IMR-90 (cell line): ENCODE measurements at regions not wholly inside any gene's neighbourhood (a gene's known extent, or its start where the extent isn't known, plus 50 kb on each side); places are given as distances from the start of the nearest gene placed in this dataset.

ENCODE experiments used
- ATAC-seq: fragments of 200-7000 bp; cut with Tn5 transposase; 2 replicates; pipeline ENCODE4 v1.9.1; 2020; ENCODE audit warnings: low read depth, mild to moderate bottlenecking, moderate library complexity
- BruUV-seq: library from RNA; stranded (reverse); fragments of 400-500 nt; replicated peaks from 2 replicates; lab custom pipeline; 2021; lab: Mats Ljungman, UMichigan
- CTCF ChIA-PET: fragments of 300-600 bp; formaldehyde crosslinking; extraction: SDS; loops from one replicate; lab custom pipeline; 2021; ENCODE audit warnings: antibody characterized with exemption; lab: Yijun Ruan, JAX
- POLR2A ChIA-PET: fragments of 300-600 bp; sonication (Branson Sonifier 250); formaldehyde crosslinking; loops from one replicate; lab custom pipeline; 2022; ENCODE audit warnings: antibody characterized with exemption; ENCODE audit not compliant: unreplicated experiment; lab: Charles Lee
- DNase-seq: peaks from one replicate; pipeline ENCODE4 v3.0.0; 2013
- H2AFZ ChIP-seq: replicated peaks from 2 replicates; pipeline ENCODE3; 2013; ENCODE audit warnings: low read length, mild to moderate bottlenecking; ENCODE audit not compliant: poor library complexity
- H2AK5ac ChIP-seq: 2 replicates; pipeline ENCODE4 v1.6.1; 2013; ENCODE audit warnings: low read depth, low read length, inconsistent platforms
- H2AK9ac ChIP-seq: replicated peaks from 2 replicates; pipeline ENCODE3; 2013; ENCODE audit warnings: mild to moderate bottlenecking, low read depth, low read length, moderate library complexity; ENCODE audit not compliant: poor library complexity
- H2BK120ac ChIP-seq: 2 replicates; pipeline ENCODE4 v1.6.1; 2013; ENCODE audit warnings: low read depth, low read length, inconsistent platforms
- H2BK15ac ChIP-seq: 3 replicates; pipeline ENCODE4 v1.6.1; 2013; ENCODE audit warnings: low read depth, low read length, inconsistent platforms
- H2BK20ac ChIP-seq: 2 replicates; pipeline ENCODE4 v1.6.1; 2013; ENCODE audit warnings: low read depth, mild to moderate bottlenecking, inconsistent platforms, low read length, moderate library complexity
- H2BK5ac ChIP-seq: 2 replicates; pipeline ENCODE4 v1.6.1; 2013; ENCODE audit warnings: mild to moderate bottlenecking, low read depth, low read length, inconsistent platforms; ENCODE audit not compliant: poor library complexity, severe bottlenecking
- H3K14ac ChIP-seq: replicated peaks from 2 replicates; pipeline ENCODE4 v1.6.1; 2013; ENCODE audit warnings: low read depth, low read length, inconsistent platforms
- H3K18ac ChIP-seq: 2 replicates; pipeline ENCODE4 v1.6.1; 2013; ENCODE audit warnings: low read depth, low read length, control low read depth
- H3K23ac ChIP-seq: 2 replicates; pipeline ENCODE4 v1.6.1; 2013; ENCODE audit warnings: low read depth, low read length, inconsistent platforms
- H3K27ac ChIP-seq: 2 replicates; pipeline ENCODE4 v1.5.1; 2013; ENCODE audit warnings: mild to moderate bottlenecking, control low read depth, low read length; ENCODE audit not compliant: insufficient read depth
- H3K27me3 ChIP-seq: 2 replicates; pipeline ENCODE4 v1.6.1; 2013; ENCODE audit warnings: low read length; ENCODE audit not compliant: control insufficient read depth, insufficient read depth
- H3K36me3 ChIP-seq: 2 replicates; pipeline ENCODE4 v1.6.1; 2013; ENCODE audit warnings: low read length, mixed read lengths; ENCODE audit not compliant: control insufficient read depth, insufficient read depth
- H3K4ac ChIP-seq: 2 replicates; pipeline ENCODE4 v1.6.1; 2013; ENCODE audit warnings: low read depth, low read length, inconsistent platforms
- H3K4me1 ChIP-seq: 2 replicates; pipeline ENCODE4 v1.6.1; 2013; ENCODE audit warnings: low read length, mixed read lengths; ENCODE audit not compliant: control insufficient read depth, insufficient read depth
- H3K4me2 ChIP-seq: 2 replicates; pipeline ENCODE4 v1.6.1; 2013; ENCODE audit warnings: low read depth, mild to moderate bottlenecking, control low read depth, low read length, moderate library complexity
- H3K4me3 ChIP-seq: 2 replicates; pipeline ENCODE4 v1.5.1; 2013; ENCODE audit warnings: low read depth, mild to moderate bottlenecking, control low read depth, low read length, moderate library complexity; ENCODE audit not compliant: insufficient read depth
- H3K56ac ChIP-seq: 2 replicates; pipeline ENCODE4 v1.6.1; 2013; ENCODE audit warnings: low read length, inconsistent platforms; ENCODE audit not compliant: insufficient read depth; ENCODE audit errors: extremely low read depth
- H3K79me1 ChIP-seq, 2 experiments: 2 replicates each; pipeline ENCODE4 v1.6.1; 2013; ENCODE audit warnings: low read length in 2 of 2, inconsistent platforms in 1 of 2, low read depth in 1 of 2
- H3K9ac ChIP-seq: 2 replicates; pipeline ENCODE4 v1.6.1; 2013; ENCODE audit warnings: low read depth, low read length, control low read depth
- H3K9me1 ChIP-seq: 2 replicates; pipeline ENCODE4 v1.6.1; 2013; ENCODE audit warnings: low read length, inconsistent platforms; ENCODE audit not compliant: insufficient read depth
- H3K9me3 ChIP-seq: 2 replicates; pipeline ENCODE4 v1.6.1; 2013; ENCODE audit warnings: low read length; ENCODE audit not compliant: control insufficient read depth, insufficient read depth
- H4K20me1 ChIP-seq: 2 replicates; pipeline ENCODE4 v1.6.1; 2013; ENCODE audit warnings: low read length, inconsistent platforms; ENCODE audit not compliant: insufficient read depth
- H4K5ac ChIP-seq: 2 replicates; pipeline ENCODE4 v1.6.1; 2013; ENCODE audit warnings: mild to moderate bottlenecking, low read depth, low read length, control low read depth
- H4K8ac ChIP-seq, 2 experiments: 2 replicates each; pipeline ENCODE4 v1.6.1; 2013; ENCODE audit warnings: low read depth in 2 of 2, low read length in 2 of 2, control low read depth in 1 of 2, inconsistent platforms in 1 of 2
- H4K91ac ChIP-seq: 2 replicates; pipeline ENCODE4 v1.6.1; 2013; ENCODE audit warnings: low read depth, low read length, inconsistent platforms; ENCODE audit not compliant: insufficient read depth
- BHLHE40 ChIP-seq: fragments of 150-350 bp; IDR thresholded peaks from 2 replicates; pipeline ENCODE4 v1.6.1; 2016; ENCODE audit warnings: mild to moderate bottlenecking, low read depth, low read length
- CHD1 ChIP-seq: IDR thresholded peaks from 2 replicates; pipeline ENCODE4 v1.6.1; 2012; ENCODE audit warnings: low read depth, low read length, improper control_type of control experiment
- FOS ChIP-seq: fragments of 150-350 bp; IDR thresholded peaks from 2 replicates; pipeline ENCODE4 v1.6.1; 2016; ENCODE audit warnings: low read depth, low read length
- MAFK ChIP-seq: IDR thresholded peaks from 2 replicates; pipeline ENCODE4 v1.6.1; 2012; ENCODE audit warnings: low read depth, low read length, improper control_type of control experiment
- NFE2L2 ChIP-seq: fragments of 150-350 bp; IDR thresholded peaks from 2 replicates; pipeline ENCODE4 v1.6.1; 2016; ENCODE audit warnings: low read depth, mild to moderate bottlenecking, low read length
- POLR2A ChIP-seq: IDR thresholded peaks from 2 replicates; pipeline ENCODE4 v1.6.1; 2012; ENCODE audit warnings: mild to moderate bottlenecking, low read depth, low read length
- RAD21 ChIP-seq: IDR thresholded peaks from 2 replicates; pipeline ENCODE4 v1.6.1; 2012; ENCODE audit warnings: low read length, improper control_type of control experiment
- SMC3 ChIP-seq: fragments of 150-350 bp; IDR thresholded peaks from 2 replicates; pipeline ENCODE4 v1.6.1; 2016; ENCODE audit warnings: low read depth, mild to moderate bottlenecking, antibody characterized with exemption, low read length, moderate library complexity
- WGBS, 2 experiments: methylation state at CpG; one replicate each; pipeline versions ENCODE4 v1.1.5 to v1.1.7; 2013; ENCODE audit warnings: missing lambda C conversion rate in 2 of 2; ENCODE audit not compliant: insufficient read length in 1 of 2; ENCODE audit errors: extremely low coverage in 2 of 2; 5-methylcytosine and 5-hydroxymethylcytosine counted together
- dilution Hi-C: fragments of 300-500 bp; cut with HindIII; formaldehyde crosslinking; loops from one replicate; pipeline ENCODE4 v1.14.3; 2018; ENCODE audit warnings: low sequenced_read_pairs; ENCODE audit not compliant: unreplicated experiment
- in situ Hi-C: fragments of 300-500 bp; cut with MboI; formaldehyde crosslinking; loops from 3 replicates; pipeline ENCODE4 v1.14.3; 2019; ENCODE audit warnings: low sequenced_read_pairs, inconsistent platforms, mixed read lengths
- intact Hi-C: fragments of 100-400 bp; cut with micrococcal nuclease; formaldehyde crosslinking; loops from 2 replicates; pipeline ENCODE4 v1.10.0; 2022
- TF ChIP-seq, protein P1 (sequence below): conservative IDR thresholded peaks from 2 replicates; pipeline ENCODE4 v1.5.1; 2012; ENCODE audit warnings: mild to moderate bottlenecking, low read depth, low read length, improper control_type of control experiment
- TF ChIP-seq, protein P2 (sequence below): fragments of 150-350 bp; IDR thresholded peaks from 2 replicates; pipeline ENCODE4 v1.6.1; 2016; ENCODE audit warnings: low read depth, mild to moderate bottlenecking, low read length, moderate library complexity, borderline replicate concordance

DNA sequence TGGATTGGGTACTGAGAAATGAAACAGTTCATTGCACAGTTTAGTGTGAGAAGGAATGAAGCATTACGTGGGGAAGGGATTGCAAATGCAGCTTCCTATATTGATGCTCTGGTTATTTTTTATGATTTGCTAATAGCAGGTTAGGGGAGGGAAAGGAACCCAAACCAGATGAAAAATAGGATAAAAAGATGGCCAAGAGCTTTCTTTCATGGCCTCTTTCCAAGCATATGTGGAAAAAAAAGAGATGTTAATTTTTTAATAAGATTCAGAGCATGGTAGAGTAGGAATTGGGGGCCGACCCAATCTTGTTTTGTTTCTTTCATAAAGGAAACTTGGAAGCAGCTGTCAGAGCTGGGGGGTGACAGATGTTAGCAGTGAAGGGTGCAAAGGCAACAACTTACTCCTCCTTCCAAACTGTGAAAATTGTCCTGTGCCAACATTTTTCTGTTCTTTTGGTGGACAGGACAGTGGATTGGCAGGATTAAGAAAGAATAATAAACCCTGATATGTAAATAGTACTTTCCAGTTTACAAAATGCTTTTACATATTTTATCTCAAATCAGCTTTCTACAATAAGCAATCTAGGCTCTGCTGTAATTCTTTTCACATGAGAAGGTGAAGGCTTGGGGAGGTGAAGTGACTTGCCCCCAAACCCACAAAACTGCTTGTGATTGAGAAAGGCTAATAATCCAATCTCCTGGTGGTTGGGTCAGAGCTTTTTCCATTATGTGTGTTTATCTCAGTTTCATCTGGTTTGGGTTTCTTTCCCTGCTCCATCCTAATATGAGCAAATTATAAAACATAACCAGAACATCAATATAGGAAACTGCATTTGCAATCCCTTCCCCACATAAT is 270.1 kb downstream of the ETAA1 start:
- Histone ChIP-seq H2AK9ac (no peak overlapping the region), H3K14ac (no peak overlapping the region), H4K5ac (no peak overlapping the region), H3K18ac (no peak overlapping the region), H4K20me1 (no peaks in the 10 kb centered on the region), H3K4me3 (no peak overlapping the region), H3K27me3 (no peaks in the 10 kb centered on the region), H3K4ac (no peak overlapping the region), H2AFZ (no peak overlapping the region), H4K8ac (no peak overlapping the region), H3K9me1 (peaks cover 16% of the 10 kb centered on the region), H3K23ac (no peak overlapping the region), H4K91ac (no peak overlapping the region), H3K36me3 (no peaks in the 10 kb centered on the region), H3K4me2 (no peak overlapping the region; the same call in 1 of the 2 replicates), H3K9ac (no peak overlapping the region), H3K27ac (no peak overlapping the region), H3K9me3 (no peaks in the 10 kb centered on the region), H3K79me1 (0 out of 4 replicates have a peak, but pooled peaks cover 0 to under 1% of the 10 kb centered on the region in 2 experiments), H2BK15ac (no peak overlapping the region), H2BK20ac (no peak overlapping the region), H3K56ac (no peak overlapping the region), H2AK5ac (no peak overlapping the region), H3K4me1 (peaks cover 7% of the 10 kb centered on the region), H2BK120ac (no peak overlapping the region), H2BK5ac (no peak overlapping the region)
- POLR2A ChIA-PET, result no interaction called here
- in situ Hi-C loops, result no loop called here
- intact Hi-C loops, result loop anchor here (5.0 kb wide), 2 partner anchors 365 to 1240 kb away; no protein-coding TSS in a partner anchor
- DNase-seq, result peak; percentile 54
- CTCF ChIA-PET, result interaction anchor here (1.6 kb wide), 1 partner anchor 9 kb away, joined by 5 read pairs; no protein-coding TSS in a partner anchor
- dilution Hi-C loops, result no loop called here
- peak; percentile 51 for ATAC-seq
- BruUV-seq, result no TSS peak
- 83% methylated on average over 1 of the region's 2 CpGs; no CpG with 5 or more reads in 1 of the 2 experiments for WGBS, 2 experiments
- TF ChIP-seq RAD21 (no peak), POLR2A (no peak), FOS (no peak), CHD1 (no peak), BHLHE40 (no peak), SMC3 (no peak), NFE2L2 (no peak), MAFK (no peak)
- TF ChIP-seq, protein P1, sequence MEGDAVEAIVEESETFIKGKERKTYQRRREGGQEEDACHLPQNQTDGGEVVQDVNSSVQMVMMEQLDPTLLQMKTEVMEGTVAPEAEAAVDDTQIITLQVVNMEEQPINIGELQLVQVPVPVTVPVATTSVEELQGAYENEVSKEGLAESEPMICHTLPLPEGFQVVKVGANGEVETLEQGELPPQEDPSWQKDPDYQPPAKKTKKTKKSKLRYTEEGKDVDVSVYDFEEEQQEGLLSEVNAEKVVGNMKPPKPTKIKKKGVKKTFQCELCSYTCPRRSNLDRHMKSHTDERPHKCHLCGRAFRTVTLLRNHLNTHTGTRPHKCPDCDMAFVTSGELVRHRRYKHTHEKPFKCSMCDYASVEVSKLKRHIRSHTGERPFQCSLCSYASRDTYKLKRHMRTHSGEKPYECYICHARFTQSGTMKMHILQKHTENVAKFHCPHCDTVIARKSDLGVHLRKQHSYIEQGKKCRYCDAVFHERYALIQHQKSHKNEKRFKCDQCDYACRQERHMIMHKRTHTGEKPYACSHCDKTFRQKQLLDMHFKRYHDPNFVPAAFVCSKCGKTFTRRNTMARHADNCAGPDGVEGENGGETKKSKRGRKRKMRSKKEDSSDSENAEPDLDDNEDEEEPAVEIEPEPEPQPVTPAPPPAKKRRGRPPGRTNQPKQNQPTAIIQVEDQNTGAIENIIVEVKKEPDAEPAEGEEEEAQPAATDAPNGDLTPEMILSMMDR, result no peak
- TF ChIP-seq, protein P2, sequence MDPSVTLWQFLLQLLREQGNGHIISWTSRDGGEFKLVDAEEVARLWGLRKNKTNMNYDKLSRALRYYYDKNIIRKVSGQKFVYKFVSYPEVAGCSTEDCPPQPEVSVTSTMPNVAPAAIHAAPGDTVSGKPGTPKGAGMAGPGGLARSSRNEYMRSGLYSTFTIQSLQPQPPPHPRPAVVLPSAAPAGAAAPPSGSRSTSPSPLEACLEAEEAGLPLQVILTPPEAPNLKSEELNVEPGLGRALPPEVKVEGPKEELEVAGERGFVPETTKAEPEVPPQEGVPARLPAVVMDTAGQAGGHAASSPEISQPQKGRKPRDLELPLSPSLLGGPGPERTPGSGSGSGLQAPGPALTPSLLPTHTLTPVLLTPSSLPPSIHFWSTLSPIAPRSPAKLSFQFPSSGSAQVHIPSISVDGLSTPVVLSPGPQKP, result no peak
